HG03159 (cell line): ENCODE measurements at regions not wholly inside any gene's neighbourhood (a gene's known extent, or its start where the extent isn't known, plus 50 kb on each side); places are given as distances from the start of the nearest gene placed in this dataset.
"Not testable (repeated sequence)": the region's sequence is repeated elsewhere in the genome, so short reads cannot be mapped to it uniquely, and the experiment has no call there.

ENCODE experiments used
- ATAC-seq: cut with Tn5 transposase; IDR thresholded peaks from one replicate; pipeline ENCODE4 v1.9.1; 2021; ENCODE audit warnings: mild to moderate bottlenecking, moderate library complexity; ENCODE audit not compliant: unreplicated experiment

GRCh38 chr1:146654763-146655162 lies 283.4 kb upstream of the NBPF12 start:
- ATAC-seq = not testable (repeated sequence)

- ATAC-seq = not testable (repeated sequence)
Observed at GRCh38 chr1:146645978-146646604, 292.0 kb upstream of the NBPF12 start.

- not testable (repeated sequence) for ATAC-seq
Observed at GRCh38 chr1:146641534-146641933, 296.6 kb upstream of the NBPF12 start.

- ATAC-seq = not testable (repeated sequence)
Observed at GRCh38 chr1:146640671-146641070, 297.5 kb upstream of the NBPF12 start.

GRCh38 chr1:146630302-146630701 lies 307.8 kb upstream of the NBPF12 start:
- ATAC-seq = not testable (repeated sequence)

GRCh38 chr1:146618582-146618981 lies 319.5 kb upstream of the NBPF12 start:
- ATAC-seq = not testable (repeated sequence)

GRCh38 chr1:146604681-146605080 lies 333.4 kb upstream of the NBPF12 start:
- not testable (repeated sequence) for ATAC-seq

GRCh38 chr1:146600720-146601307 lies 337.3 kb upstream of the NBPF12 start:
- not testable (repeated sequence) for ATAC-seq

GRCh38 chr1:146599906-146600305 lies 338.2 kb upstream of the NBPF12 start:
- not testable (repeated sequence) for ATAC-seq

GRCh38 chr1:146581229-146581628 lies 352.4 kb upstream of the NOTCH2NLA start:
- ATAC-seq = not testable (repeated sequence)

- not testable (repeated sequence) for ATAC-seq
Observed at GRCh38 chr1:146567541-146567940, 338.7 kb upstream of the NOTCH2NLA start.

- not testable (repeated sequence) for ATAC-seq
Observed at GRCh38 chr1:146558032-146558431, 329.2 kb upstream of the NOTCH2NLA start.

- ATAC-seq = not testable (repeated sequence)
Observed at GRCh38 chr1:146556405-146556804, 327.6 kb upstream of the NOTCH2NLA start.

- ATAC-seq = not testable (repeated sequence)
Observed at GRCh38 chr1:146552414-146552813, 323.6 kb upstream of the NOTCH2NLA start.

GRCh38 chr1:146548684-146549083 lies 319.9 kb upstream of the NOTCH2NLA start:
- ATAC-seq = not testable (repeated sequence)

- not testable (repeated sequence) for ATAC-seq
Observed at GRCh38 chr1:146546189-146546588, 317.4 kb upstream of the NOTCH2NLA start.

GRCh38 chr1:146537775-146538373 lies 309.1 kb upstream of the NOTCH2NLA start:
- not testable (repeated sequence) for ATAC-seq

GRCh38 chr1:146536028-146536427 lies 307.2 kb upstream of the NOTCH2NLA start:
- ATAC-seq = not testable (repeated sequence)

GRCh38 chr1:146535575-146535974 lies 306.8 kb upstream of the NOTCH2NLA start:
- not testable (repeated sequence) for ATAC-seq

- ATAC-seq = not testable (repeated sequence)
Observed at GRCh38 chr1:146530958-146531357, 302.1 kb upstream of the NOTCH2NLA start.

- ATAC-seq = not testable (repeated sequence)
Observed at GRCh38 chr1:146522812-146523211, 294.0 kb upstream of the NOTCH2NLA start.

GRCh38 chr1:146522345-146522744 lies 293.5 kb upstream of the NOTCH2NLA start:
- not testable (repeated sequence) for ATAC-seq
